Stomach (tissue), 4 donors: ENCODE measurements at regions not wholly inside any gene's neighbourhood (a gene's known extent, or its start where the extent isn't known, plus 50 kb on each side); places are given as distances from the start of the nearest gene placed in this dataset.

Experiments
- CTCF ChIP-seq, 7 experiments: fragments of 450-650 bp in 4 of 7; fragments of 200-600 bp in 3 of 7; sonication (generic) in 3 of 7; IDR thresholded peaks; one replicate each; pipeline ENCODE4 v1.5.1; 2016 to 2019; ENCODE audit warnings: antibody characterized with exemption in 7 of 7, control low read depth in 2 of 7, mild to moderate bottlenecking in 1 of 7
- EP300 ChIP-seq: sonication (generic); formaldehyde crosslinking; IDR thresholded peaks from one replicate; pipeline ENCODE4 v1.6.1; 2017; ENCODE audit warnings: antibody characterized with exemption
- POLR2A ChIP-seq, 4 donors: fragments of 450-650 bp; IDR thresholded peaks; one replicate each; pipeline ENCODE4 v1.6.1; 2016; ENCODE audit warnings: antibody characterized with exemption in 4 of 4, control low read depth in 2 of 4, mild to moderate bottlenecking in 1 of 4, moderate library complexity in 1 of 4
- POLR2AphosphoS5 ChIP-seq, 3 donors: sonication (generic); formaldehyde crosslinking; IDR thresholded peaks; one replicate each; pipeline ENCODE4 v1.6.1; 2016; ENCODE audit warnings: antibody characterized with exemption in 3 of 3

GRCh38 chr13:27362064-27362751 is 62.2 kb upstream of the GTF3A start:
- TF ChIP-seq POLR2A (IDR thresholded peaks at IDR 0.05) (no peak), CTCF (IDR thresholded peaks at IDR 0.05) (peak in 6 of 7 experiments; percentile 62 to 94 (median 87)), POLR2AphosphoS5 (IDR thresholded peaks at IDR 0.05) (peak in 1 of 3 donors; percentile 36), EP300 (no peak)
